RPMI7951 (cell line): ENCODE measurements at regions not wholly inside any gene's neighbourhood (a gene's known extent, or its start where the extent isn't known, plus 50 kb on each side); places are given as distances from the start of the nearest gene placed in this dataset.

Experiments
- DNase-seq: peaks from one replicate; pipeline ENCODE4 v3.0.0-alpha.2; 2012; ENCODE audit warnings: low read depth

- DNase-seq, result peak; percentile 61
Observed at GRCh38 chr4:30600246-30601017, 119.7 kb upstream of the PCDH7 start.

- DNase-seq, result no peak
Observed at GRCh38 chr4:30601070-30601865, 118.9 kb upstream of the PCDH7 start.

- peak; percentile 43 for DNase-seq
Observed at GRCh38 chr4:30605616-30606190, 114.5 kb upstream of the PCDH7 start.

GRCh38 chr4:30610361-30610760, 109.8 kb upstream of the PCDH7 start:
- no peak for DNase-seq

GRCh38 chr4:30614771-30615170, 105.4 kb upstream of the PCDH7 start:
- DNase-seq, result no peak

- peak; percentile 15 for DNase-seq
Observed at GRCh38 chr4:30616942-30617646, 103.1 kb upstream of the PCDH7 start.

GRCh38 chr4:30617836-30618235, 102.3 kb upstream of the PCDH7 start:
- no peak for DNase-seq

GRCh38 chr4:30619679-30620078, 100.5 kb upstream of the PCDH7 start:
- DNase-seq, result peak; percentile 27

GRCh38 chr4:30620711-30621110, 99.5 kb upstream of the PCDH7 start:
- no peak for DNase-seq

- DNase-seq, result peak; percentile 1
Observed at GRCh38 chr4:30630431-30630830, 89.7 kb upstream of the PCDH7 start.

- no peak for DNase-seq
Observed at GRCh38 chr4:30632751-30633150, 87.4 kb upstream of the PCDH7 start.

- no peak for DNase-seq
Observed at GRCh38 chr4:30641345-30641744, 78.8 kb upstream of the PCDH7 start.

GRCh38 chr4:30642567-30642966, 77.6 kb upstream of the PCDH7 start:
- DNase-seq, result no peak

- no peak for DNase-seq
Observed at GRCh38 chr4:30653291-30653690, 66.9 kb upstream of the PCDH7 start.

- no peak for DNase-seq
Observed at GRCh38 chr4:30656828-30657227, 63.3 kb upstream of the PCDH7 start.

- no peak for DNase-seq
Observed at GRCh38 chr4:30667919-30668318, 52.2 kb upstream of the PCDH7 start.

- no peak for DNase-seq
Observed at GRCh38 chr4:30670206-30670605, 50.0 kb upstream of the PCDH7 start.
